Coronary artery (tissue), 2 donors: ENCODE measurements at regions not wholly inside any gene's neighbourhood (a gene's known extent, or its start where the extent isn't known, plus 50 kb on each side); places are given as distances from the start of the nearest gene placed in this dataset.

Source experiments
- DNase-seq: peaks from one replicate; pipeline ENCODE4 v3.0.0-alpha.2; 2017; ENCODE audit warnings: low spot score
- H3K27ac ChIP-seq, 2 donors: fragments of 200-600 bp; sonication (generic); one replicate each; pipeline ENCODE4 v1.5.1; 2016 to 2019
- H3K4me3 ChIP-seq: fragments of 200-600 bp; sonication (generic); 2 replicates; pipeline ENCODE4 v1.5.1; 2016; ENCODE audit warnings: mild to moderate bottlenecking, moderate library complexity
- TF ChIP-seq, protein P1 (sequence below): fragments of 200-600 bp; sonication (generic); IDR thresholded peaks from one replicate; pipeline ENCODE4 v1.5.1; 2019; ENCODE audit warnings: antibody characterized with exemption

DNA sequence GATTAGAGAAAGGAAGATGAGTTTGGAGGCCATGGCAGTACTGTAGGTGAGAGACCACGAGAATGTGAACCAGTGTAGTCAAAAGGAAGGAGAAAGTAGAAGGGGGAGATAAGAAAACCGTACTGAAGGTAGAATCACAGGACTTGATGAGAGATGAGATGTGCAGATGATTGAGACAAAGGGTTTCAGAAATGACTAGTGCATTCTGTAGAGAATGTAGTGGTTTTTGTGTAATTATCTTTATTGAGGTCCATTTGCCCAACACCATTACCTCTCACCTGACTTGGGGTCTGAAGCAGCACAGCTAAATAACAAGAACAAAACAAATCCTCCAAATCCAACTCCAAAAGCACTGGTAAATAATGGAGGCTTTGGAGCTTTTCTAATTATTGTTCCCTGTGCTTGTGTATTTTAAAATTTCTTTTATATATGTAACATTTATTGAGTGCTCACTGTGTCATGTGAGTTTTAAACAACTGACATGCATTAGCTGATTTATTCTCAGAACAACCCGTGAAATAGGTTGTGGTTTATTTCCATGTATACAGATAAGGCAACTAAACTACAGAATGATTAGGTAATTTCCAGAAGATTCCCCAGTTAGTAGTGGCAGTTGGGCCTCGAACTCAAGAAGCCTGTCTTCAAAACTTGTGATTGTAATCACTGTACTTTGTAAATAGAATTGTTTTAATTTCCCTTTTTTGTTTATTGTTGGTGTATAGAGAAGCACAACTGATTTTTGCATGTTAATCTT is 390.0 kb downstream of the AEBP2 start:
- Histone ChIP-seq H3K27ac (no peak overlapping the region), H3K4me3 (no peak overlapping the region)
- TF ChIP-seq, protein P1, sequence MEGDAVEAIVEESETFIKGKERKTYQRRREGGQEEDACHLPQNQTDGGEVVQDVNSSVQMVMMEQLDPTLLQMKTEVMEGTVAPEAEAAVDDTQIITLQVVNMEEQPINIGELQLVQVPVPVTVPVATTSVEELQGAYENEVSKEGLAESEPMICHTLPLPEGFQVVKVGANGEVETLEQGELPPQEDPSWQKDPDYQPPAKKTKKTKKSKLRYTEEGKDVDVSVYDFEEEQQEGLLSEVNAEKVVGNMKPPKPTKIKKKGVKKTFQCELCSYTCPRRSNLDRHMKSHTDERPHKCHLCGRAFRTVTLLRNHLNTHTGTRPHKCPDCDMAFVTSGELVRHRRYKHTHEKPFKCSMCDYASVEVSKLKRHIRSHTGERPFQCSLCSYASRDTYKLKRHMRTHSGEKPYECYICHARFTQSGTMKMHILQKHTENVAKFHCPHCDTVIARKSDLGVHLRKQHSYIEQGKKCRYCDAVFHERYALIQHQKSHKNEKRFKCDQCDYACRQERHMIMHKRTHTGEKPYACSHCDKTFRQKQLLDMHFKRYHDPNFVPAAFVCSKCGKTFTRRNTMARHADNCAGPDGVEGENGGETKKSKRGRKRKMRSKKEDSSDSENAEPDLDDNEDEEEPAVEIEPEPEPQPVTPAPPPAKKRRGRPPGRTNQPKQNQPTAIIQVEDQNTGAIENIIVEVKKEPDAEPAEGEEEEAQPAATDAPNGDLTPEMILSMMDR, result no peak
- no peak for DNase-seq

DNA sequence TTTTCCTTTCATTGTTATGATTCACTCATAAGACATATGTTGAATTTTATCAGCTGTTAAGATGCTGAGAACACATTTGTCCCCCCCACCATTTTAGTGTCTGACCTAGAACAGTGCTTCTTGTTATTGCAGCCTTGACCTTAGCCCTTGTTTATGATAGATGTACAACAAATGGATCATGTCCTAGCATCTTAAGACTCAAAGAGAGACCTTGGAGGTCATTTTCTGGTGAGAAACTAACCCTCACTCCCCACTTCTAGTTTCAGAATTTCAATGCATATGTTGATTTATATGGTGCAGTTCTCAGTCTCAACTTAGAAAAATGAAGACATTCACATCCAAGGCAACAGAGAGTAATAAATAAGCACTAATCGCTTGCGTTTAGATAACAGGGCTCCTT is 391.2 kb downstream of the AEBP2 start:
- no peak for DNase-seq
- TF ChIP-seq, protein P1, result no peak
- Histone ChIP-seq H3K4me3 (no peak overlapping the region), H3K27ac (no peak overlapping the region)

DNA sequence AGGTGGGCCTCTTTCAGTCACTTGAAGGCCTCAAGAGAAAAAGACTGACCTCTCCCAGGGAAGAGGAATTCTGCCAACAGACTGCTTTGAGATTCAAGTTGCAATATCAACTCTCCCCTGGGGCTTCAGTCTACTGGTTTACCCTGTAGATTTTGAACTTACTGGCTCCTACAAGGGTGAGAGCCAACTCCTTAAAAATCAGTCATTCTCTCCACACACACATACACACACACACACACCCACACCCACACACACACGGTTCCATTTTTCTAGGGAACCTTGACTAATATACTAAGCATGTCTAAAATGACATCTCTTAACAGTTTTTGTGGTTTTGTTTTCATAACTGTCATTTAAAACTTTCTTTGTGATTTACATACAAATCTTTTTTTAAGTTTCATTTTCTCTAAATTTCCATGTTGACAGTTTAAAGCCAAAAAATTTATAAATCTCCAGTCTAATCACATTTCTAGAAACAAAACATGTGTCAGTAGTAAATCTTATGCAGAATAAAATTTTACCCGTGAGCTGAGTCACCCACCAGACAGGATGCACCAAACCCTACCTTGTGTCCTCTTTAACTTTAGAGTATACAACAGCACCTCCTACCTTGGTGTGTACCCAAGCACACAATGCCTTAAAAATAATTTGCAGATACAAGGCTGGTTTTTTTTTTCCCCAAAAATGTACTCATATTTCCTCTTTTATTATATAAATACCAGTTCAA is 394.6 kb downstream of the AEBP2 start:
- Histone ChIP-seq H3K4me3 (no peak overlapping the region), H3K27ac (peak overlapping the region in 1 of 2 donors; percentile 49)
- DNase-seq, result no peak
- TF ChIP-seq, protein P1, result no peak

DNA sequence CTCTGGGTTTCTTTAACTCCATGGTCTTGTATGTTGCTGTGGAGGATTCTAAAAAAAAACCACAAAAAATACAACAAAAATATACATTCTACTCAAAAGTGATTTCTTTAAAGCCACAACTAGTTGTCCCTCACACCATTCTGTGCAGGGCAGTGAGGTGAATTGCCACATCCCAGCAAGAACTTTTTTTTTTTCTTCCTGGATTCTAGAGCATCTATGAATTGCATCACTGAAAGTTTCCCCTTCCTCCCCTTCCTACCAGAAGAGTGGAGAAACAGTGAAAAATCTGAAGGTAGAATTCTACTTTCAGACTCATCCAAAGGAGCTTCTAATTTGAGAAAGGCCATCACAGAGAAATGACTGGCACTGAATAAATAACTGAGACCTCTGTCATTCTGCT is 395.3 kb downstream of the AEBP2 start:
- H3K4me3 ChIP-seq, result no peak overlapping the region
- no peak for DNase-seq
- no peak overlapping the region for H3K27ac ChIP-seq
- TF ChIP-seq, protein P1, result no peak

DNA sequence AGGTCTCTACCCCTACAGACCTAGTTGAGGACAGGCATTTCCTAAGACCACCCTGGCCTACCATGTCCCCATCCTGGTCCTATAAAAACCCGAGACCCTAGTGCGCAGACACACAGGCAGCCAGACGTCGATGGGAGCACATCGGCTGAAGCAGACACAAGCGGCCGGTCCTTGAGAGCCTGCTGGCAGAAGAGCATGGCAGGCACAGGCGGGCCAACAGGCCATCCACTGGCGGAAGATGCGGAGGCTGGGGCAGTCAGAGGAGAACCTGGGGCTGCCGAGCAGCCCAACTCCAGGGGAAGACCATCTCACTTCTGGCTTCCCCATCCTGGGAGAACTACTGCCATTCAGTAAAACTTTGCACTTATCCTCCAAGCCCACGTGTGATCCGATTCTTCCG is 396.8 kb downstream of the AEBP2 start:
- no peak for DNase-seq
- Histone ChIP-seq H3K4me3 (no peak overlapping the region), H3K27ac (peak overlapping the region in 1 of 2 donors; percentile 4)
- TF ChIP-seq, protein P1, result no peak

DNA sequence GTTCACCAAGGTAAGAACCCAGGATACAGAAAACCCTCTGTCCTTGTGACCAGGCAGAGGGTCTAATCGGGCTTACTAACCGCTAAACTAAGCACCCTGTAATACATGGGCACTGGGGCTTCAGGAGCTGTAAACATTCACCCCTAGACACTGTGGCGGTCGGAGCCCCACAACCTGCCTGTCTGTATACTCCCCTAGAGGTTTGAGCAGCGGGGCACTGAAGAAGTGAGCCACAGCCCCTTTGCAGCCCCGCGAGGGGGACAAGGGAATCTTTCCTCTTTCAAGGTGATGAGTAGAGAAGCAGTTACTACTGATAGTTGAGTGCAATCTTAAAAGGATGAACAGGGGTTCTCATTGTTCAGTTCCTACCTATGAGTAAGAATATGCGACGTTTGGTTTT is 397.2 kb downstream of the AEBP2 start:
- DNase-seq, result no peak
- H3K27ac ChIP-seq, result no peak overlapping the region
- TF ChIP-seq, protein P1, result no peak
- no peak overlapping the region for H3K4me3 ChIP-seq

DNA sequence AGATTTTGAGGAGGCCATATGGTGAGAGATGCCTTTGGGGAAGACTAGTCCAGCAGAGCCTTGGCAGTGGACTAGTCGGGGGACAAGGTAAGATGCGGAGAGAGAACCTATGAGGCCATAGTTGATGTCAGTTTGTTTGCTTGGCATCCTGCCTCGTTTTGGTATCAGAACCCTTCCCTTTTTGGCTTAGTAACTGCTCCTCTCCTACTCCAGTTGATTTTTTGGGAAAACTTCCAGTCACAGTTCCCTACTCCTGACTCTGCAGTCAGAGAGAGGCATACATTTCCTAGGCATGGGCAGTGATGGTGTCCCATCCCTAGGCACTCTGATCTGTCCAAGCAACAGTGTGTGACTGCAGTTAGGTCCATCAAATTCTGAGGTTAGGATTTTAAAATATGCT is 398.3 kb downstream of the AEBP2 start:
- peak overlapping the region in 1 of 2 donors; percentile 20 for H3K27ac ChIP-seq

More for the DNA sequence above, 398.3 kb downstream of the AEBP2 start:
- no peak overlapping the region for H3K4me3 ChIP-seq
- no peak for DNase-seq
- TF ChIP-seq, protein P1, result no peak
